G401 (cell line): ENCODE measurements at regions not wholly inside any gene's neighbourhood (a gene's known extent, or its start where the extent isn't known, plus 50 kb on each side); places are given as distances from the start of the nearest gene placed in this dataset.

Experiments used
- DNase-seq: peaks from one replicate; pipeline ENCODE4 v3.0.0-alpha.2; 2015; ENCODE audit warnings: low spot score
- in situ Hi-C: cut with HindIII; loops from 2 replicates; pipeline ENCODE4 v1.10.0; 2016; ENCODE audit warnings: low sequenced_read_pairs, mixed read lengths

- in situ Hi-C loops: no loop called here
- DNase-seq: no peak
Observed at GRCh38 chrX:40267334-40268187, 169.8 kb upstream of the BCOR start.

- DNase-seq: peak; percentile 41
- in situ Hi-C loops: no loop called here
Observed at GRCh38 chrX:40266490-40267333, 169.0 kb upstream of the BCOR start.

- DNase-seq: no peak
- in situ Hi-C loops: no loop called here
Observed at GRCh38 chrX:40265936-40266335, 168.2 kb upstream of the BCOR start.

GRCh38 chrX:40263014-40263560 is 165.3 kb upstream of the BCOR start:
- DNase-seq: no peak
- in situ Hi-C loops: no loop called here

GRCh38 chrX:40262157-40263013 is 164.6 kb upstream of the BCOR start:
- in situ Hi-C loops: no loop called here
- no peak for DNase-seq

GRCh38 chrX:40261833-40262156 is 164.0 kb upstream of the BCOR start:
- in situ Hi-C loops: no loop called here
- no peak for DNase-seq

GRCh38 chrX:40260146-40260747 is 162.5 kb upstream of the BCOR start:
- in situ Hi-C loops: no loop called here
- DNase-seq: no peak

GRCh38 chrX:40258909-40259308 is 161.2 kb upstream of the BCOR start:
- no peak for DNase-seq

GRCh38 chrX:40253771-40254170 is 156.0 kb upstream of the BCOR start:
- no peak for DNase-seq
- in situ Hi-C loops: no loop called here

More at GRCh38 chrX:40258909-40259308, 161.2 kb upstream of the BCOR start:
- in situ Hi-C loops: no loop called here

- in situ Hi-C loops: no loop called here
Observed at GRCh38 chrX:40249582-40249981, 151.8 kb upstream of the BCOR start.

GRCh38 chrX:40248822-40249221 is 151.1 kb upstream of the BCOR start:
- in situ Hi-C loops: no loop called here
- DNase-seq: no peak

More at GRCh38 chrX:40249582-40249981, 151.8 kb upstream of the BCOR start:
- no peak for DNase-seq

GRCh38 chrX:40247848-40248622 is 150.3 kb upstream of the BCOR start:
- in situ Hi-C loops: no loop called here
- no peak for DNase-seq

GRCh38 chrX:40247382-40247781 is 149.6 kb upstream of the BCOR start:
- DNase-seq: no peak
- in situ Hi-C loops: no loop called here

GRCh38 chrX:40245488-40246071 is 147.8 kb upstream of the BCOR start:
- in situ Hi-C loops: no loop called here
- DNase-seq: peak; percentile 41

GRCh38 chrX:40244980-40245379 is 147.2 kb upstream of the BCOR start:
- peak; percentile 60 for DNase-seq
- in situ Hi-C loops: no loop called here

- in situ Hi-C loops: no loop called here
- DNase-seq: no peak
Observed at GRCh38 chrX:40243755-40244515, 146.2 kb upstream of the BCOR start.

- DNase-seq: no peak
- in situ Hi-C loops: no loop called here
Observed at GRCh38 chrX:40240844-40241243, 143.1 kb upstream of the BCOR start.
